Endothelial cell of umbilical vein (primary cell): ENCODE measurements at regions not wholly inside any gene's neighbourhood (a gene's known extent, or its start where the extent isn't known, plus 50 kb on each side); places are given as distances from the start of the nearest gene placed in this dataset.

Experiments
- BruUV-seq: library from RNA; stranded (reverse); fragments of 400-500 nt; replicated peaks from 2 replicates; lab custom pipeline; 2021; lab: Mats Ljungman, UMichigan
- CTCF ChIA-PET: fragments of 300-600, 350-600 bp; sonication (Branson Sonifier 250); formaldehyde crosslinking; loops from one replicate; lab custom pipeline; 2021; ENCODE audit warnings: antibody characterized with exemption, inconsistent platforms; lab: Charles Lee
- POLR2A ChIA-PET: fragments of 300-600, 350-600 bp; sonication (Branson Sonifier 250); formaldehyde crosslinking; loops from one replicate; lab custom pipeline; 2021; ENCODE audit warnings: antibody characterized with exemption, inconsistent platforms; lab: Charles Lee
- DNase-seq: peaks from one replicate; pipeline ENCODE4 v3.0.0-alpha.2; 2011; ENCODE audit warnings: low read depth, low spot score
- FAIRE-seq: peaks from 2 replicates; lab custom pipeline; 2011; peaks lifted over from hg19 to GRCh38; lab: Jason Lieb, UNC
- H2AFZ ChIP-seq: 2 replicates; pipeline ENCODE4 v1.6.0; 2012; ENCODE audit warnings: low read depth, low read length, control low read depth, inconsistent platforms
- H3K27ac ChIP-seq: 2 replicates; pipeline ENCODE4 v1.5.1; 2011; ENCODE audit warnings: low read depth, mild to moderate bottlenecking, control low read depth, low read length, moderate library complexity; ENCODE audit not compliant: insufficient read depth
- H3K27me3 ChIP-seq, 2 experiments: 2 replicates each; pipeline versions ENCODE4 v1.6.0 to v1.6.1; 2011; ENCODE audit warnings: low read length in 2 of 2, mixed read lengths in 1 of 2; ENCODE audit not compliant: control insufficient read depth in 2 of 2, insufficient read depth in 2 of 2
- H3K36me3 ChIP-seq, 2 experiments: 2 replicates in 1 of 2; 3 replicates in 1 of 2; pipeline ENCODE4 v1.5.1; 2011; ENCODE audit warnings: low read length in 2 of 2, mild to moderate bottlenecking in 1 of 2, moderate library complexity in 1 of 2; ENCODE audit not compliant: control insufficient read depth in 2 of 2, insufficient read depth in 2 of 2; ENCODE audit errors: extremely low read depth in 1 of 2
- H3K4me1 ChIP-seq: 3 replicates; pipeline ENCODE4 v1.5.1; 2011; ENCODE audit warnings: mild to moderate bottlenecking, low read length; ENCODE audit not compliant: control insufficient read depth, insufficient read depth; ENCODE audit errors: extremely low read depth
- H3K4me2 ChIP-seq: 2 replicates; pipeline ENCODE4 v1.6.1; 2011; ENCODE audit warnings: low read length, control low read depth, mixed read lengths; ENCODE audit not compliant: insufficient read depth
- H3K4me3 ChIP-seq, 3 experiments: fragments of 200-600 bp in 1 of 3; sonication (generic), shearing (Covaris generic) in 1 of 3; replicated peaks in 1 of 3; 2 replicates each; pipeline ENCODE4 v1.5.1; 2011 to 2016; ENCODE audit warnings: control low read depth in 3 of 3, low read length in 3 of 3, mild to moderate bottlenecking in 2 of 3, inconsistent platforms in 1 of 3, low read depth in 1 of 3, moderate library complexity in 1 of 3; ENCODE audit not compliant: insufficient read depth in 1 of 3
- H3K79me2 ChIP-seq: 2 replicates; pipeline ENCODE4 v1.6.0; 2012; ENCODE audit warnings: low read length, inconsistent platforms; ENCODE audit not compliant: control insufficient read depth, insufficient read depth
- H3K9ac ChIP-seq: replicated peaks from 2 replicates; pipeline ENCODE3; 2011; ENCODE audit warnings: low read length, control low read depth; ENCODE audit not compliant: insufficient read depth; ENCODE audit errors: extremely low read depth
- H3K9me1 ChIP-seq: replicated peaks from 3 replicates; pipeline ENCODE4 v1.6.0; 2011; ENCODE audit warnings: mild to moderate bottlenecking, low read length; ENCODE audit not compliant: control insufficient read depth, insufficient read depth; ENCODE audit errors: extremely low read depth
- H3K9me3 ChIP-seq: replicated peaks from 2 replicates; pipeline ENCODE4 v1.5.1; 2012; ENCODE audit warnings: low read length, inconsistent platforms; ENCODE audit not compliant: control insufficient read depth, insufficient read depth
- H4K20me1 ChIP-seq: replicated peaks from 2 replicates; pipeline ENCODE3; 2011; ENCODE audit warnings: mild to moderate bottlenecking, low read length; ENCODE audit not compliant: control insufficient read depth, insufficient read depth; ENCODE audit errors: extremely low read depth
- EZH2 ChIP-seq: IDR thresholded peaks from 2 replicates; pipeline ENCODE4 v1.6.1; 2012; ENCODE audit warnings: borderline replicate concordance, low read depth, mild to moderate bottlenecking, moderate library complexity, low read length, inconsistent platforms; ENCODE audit not compliant: severe bottlenecking
- FOS ChIP-seq: IDR thresholded peaks from 2 replicates; pipeline ENCODE4 v1.6.1; 2011; ENCODE audit warnings: mild to moderate bottlenecking, low read length, moderate library complexity, borderline replicate concordance; ENCODE audit not compliant: insufficient read depth
- GATA2 ChIP-seq: IDR thresholded peaks from 2 replicates; pipeline ENCODE4 v1.7.0; 2011; ENCODE audit warnings: low read depth, mild to moderate bottlenecking, moderate library complexity, mixed read lengths, low read length; ENCODE audit not compliant: insufficient read length, insufficient read depth
- JUN ChIP-seq: IDR thresholded peaks from 2 replicates; pipeline ENCODE4 v1.6.1; 2011; ENCODE audit warnings: borderline replicate concordance, low read depth; ENCODE audit not compliant: insufficient read length, insufficient read depth
- MYC ChIP-seq: IDR thresholded peaks from one replicate; pipeline ENCODE4 v1.6.1; 2011; ENCODE audit warnings: mild to moderate bottlenecking, low read depth, low read length
- POLR2A ChIP-seq: IDR thresholded peaks from 2 replicates; pipeline ENCODE4 v1.6.1; 2012; ENCODE audit warnings: low read depth, mild to moderate bottlenecking, control low read depth, low read length
- POLR2AphosphoS5 ChIP-seq: IDR thresholded peaks from 2 replicates; pipeline ENCODE4 v1.6.1; 2012; ENCODE audit warnings: low read depth, mild to moderate bottlenecking, control low read depth, low read length, moderate library complexity; ENCODE audit not compliant: insufficient read depth
- dilution Hi-C: fragments of 300-500 bp; cut with MboI; formaldehyde crosslinking; loops from one replicate; pipeline ENCODE4 v1.15.0; 2019; ENCODE audit warnings: low sequenced_read_pairs; ENCODE audit not compliant: extremely low pct_ligation_motif_present
- intact Hi-C: fragments of 100-400 bp; cut with micrococcal nuclease; formaldehyde crosslinking; loops from one replicate; pipeline ENCODE4 v1.10.0; 2022
- TF ChIP-seq, protein P1 (sequence below): IDR thresholded peaks from 2 replicates; pipeline ENCODE4 v1.6.1; 2011; ENCODE audit not compliant: insufficient read depth, insufficient read length
- TF ChIP-seq, protein P2 (sequence below), 2 donors: IDR thresholded peaks; 1 replicate in 1 of 2; 2 replicates in 1 of 2; pipeline ENCODE4 v1.5.1; 2011; ENCODE audit warnings: low read length in 2 of 2, mild to moderate bottlenecking in 2 of 2, moderate library complexity in 2 of 2, control low read depth in 1 of 2, inconsistent platforms in 1 of 2, low read depth in 1 of 2; ENCODE audit not compliant: insufficient read depth in 1 of 2; ENCODE audit errors: extremely low read depth in 1 of 2

DNA sequence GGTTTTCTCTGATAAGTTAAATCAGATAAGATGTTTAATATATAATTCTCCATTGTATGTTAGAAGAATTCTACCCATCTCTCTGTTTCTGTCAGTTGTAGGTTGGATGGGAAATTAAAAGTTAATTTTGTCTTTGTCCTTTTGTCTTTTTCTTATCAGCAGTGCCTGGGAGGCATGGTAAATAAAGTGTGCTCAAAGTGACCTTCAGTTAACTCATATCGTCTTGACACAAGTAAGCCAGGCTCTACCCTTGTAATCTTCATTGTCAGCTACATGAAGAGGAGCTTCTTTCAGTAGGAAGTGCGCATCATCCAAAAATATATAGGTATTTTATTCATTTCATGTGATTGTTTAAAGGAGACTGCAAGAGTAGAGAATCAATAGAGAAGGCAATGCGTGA, 138.9 kb upstream of the NRIP1 start:
- BruUV-seq, result no TSS peak
- Histone ChIP-seq H3K4me1 (no peaks in the 10 kb centered on the region), H3K27ac (no peak overlapping the region), H3K79me2 (no peaks in the 10 kb centered on the region), H3K9me1 (no peaks in the 10 kb centered on the region), H3K9me3 (no peaks in the 10 kb centered on the region), H3K27me3 (peaks cover 3 to 6% of the 10 kb centered on the region in 2 experiments), H3K36me3 (no peaks in the 10 kb centered on the region), H3K4me2 (no peak overlapping the region), H4K20me1 (no peaks in the 10 kb centered on the region), H3K9ac (no peak overlapping the region), H2AFZ (no peak overlapping the region), H3K4me3 (no peak overlapping the region)
- intact Hi-C loops (no loop called here), dilution Hi-C loops (no loop called here)
- TF ChIP-seq EZH2, result no peak
- TF ChIP-seq POLR2AphosphoS5, result no peak
- no peak for TF ChIP-seq GATA2
- no peak for TF ChIP-seq POLR2A
- POLR2A ChIA-PET, result no interaction called here
- DNase-seq (no peak), FAIRE-seq (no peak)
- CTCF ChIA-PET, result no interaction called here

DNA sequence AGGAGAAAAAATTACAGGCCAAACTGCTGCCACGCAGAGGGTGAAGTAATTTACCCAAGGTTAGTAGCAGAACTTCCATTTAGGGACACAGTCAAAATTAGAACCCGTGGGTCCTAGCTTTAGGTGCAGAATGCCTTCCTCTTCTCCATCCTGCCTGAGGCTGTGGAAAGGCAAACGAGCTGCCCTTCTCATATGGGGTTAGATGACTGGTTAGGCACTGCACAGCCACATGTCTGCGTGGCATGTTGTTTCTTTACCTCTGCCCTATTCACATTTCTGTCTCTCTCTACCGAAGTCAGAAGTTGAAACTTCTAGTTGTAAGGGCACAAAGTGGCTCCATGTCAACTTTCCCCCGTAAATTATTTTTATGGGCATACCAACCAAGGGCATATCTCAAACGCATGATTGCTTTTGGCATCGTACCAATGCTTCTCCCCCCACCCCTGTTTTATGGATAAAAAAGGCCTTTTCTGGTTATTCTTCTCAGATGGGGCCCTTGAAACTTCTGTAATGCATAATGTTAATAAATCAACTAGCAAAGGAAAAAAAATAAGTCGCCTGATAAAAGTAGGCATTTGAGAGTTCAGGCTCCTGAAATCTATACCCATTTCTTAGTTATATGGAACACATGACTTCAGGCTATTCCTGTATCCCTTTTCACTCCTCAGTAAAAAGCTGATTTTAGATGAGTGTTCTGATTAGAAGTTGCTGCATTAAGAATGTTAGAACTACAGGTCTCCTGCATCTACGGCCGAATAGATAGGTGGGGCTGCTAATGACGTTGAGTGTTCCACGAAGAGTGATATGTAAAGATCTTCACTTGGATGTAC, 139.6 kb upstream of the NRIP1 start:
- DNase-seq, result no peak
- no peak for TF ChIP-seq MYC
- TF ChIP-seq GATA2, result no peak
- TF ChIP-seq POLR2A, result no peak
- TF ChIP-seq, protein P1, sequence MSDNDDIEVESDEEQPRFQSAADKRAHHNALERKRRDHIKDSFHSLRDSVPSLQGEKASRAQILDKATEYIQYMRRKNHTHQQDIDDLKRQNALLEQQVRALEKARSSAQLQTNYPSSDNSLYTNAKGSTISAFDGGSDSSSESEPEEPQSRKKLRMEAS, result no peak
- no peak for TF ChIP-seq FOS
- no peak for TF ChIP-seq POLR2AphosphoS5
- TF ChIP-seq EZH2, result no peak
- TF ChIP-seq, protein P2, sequence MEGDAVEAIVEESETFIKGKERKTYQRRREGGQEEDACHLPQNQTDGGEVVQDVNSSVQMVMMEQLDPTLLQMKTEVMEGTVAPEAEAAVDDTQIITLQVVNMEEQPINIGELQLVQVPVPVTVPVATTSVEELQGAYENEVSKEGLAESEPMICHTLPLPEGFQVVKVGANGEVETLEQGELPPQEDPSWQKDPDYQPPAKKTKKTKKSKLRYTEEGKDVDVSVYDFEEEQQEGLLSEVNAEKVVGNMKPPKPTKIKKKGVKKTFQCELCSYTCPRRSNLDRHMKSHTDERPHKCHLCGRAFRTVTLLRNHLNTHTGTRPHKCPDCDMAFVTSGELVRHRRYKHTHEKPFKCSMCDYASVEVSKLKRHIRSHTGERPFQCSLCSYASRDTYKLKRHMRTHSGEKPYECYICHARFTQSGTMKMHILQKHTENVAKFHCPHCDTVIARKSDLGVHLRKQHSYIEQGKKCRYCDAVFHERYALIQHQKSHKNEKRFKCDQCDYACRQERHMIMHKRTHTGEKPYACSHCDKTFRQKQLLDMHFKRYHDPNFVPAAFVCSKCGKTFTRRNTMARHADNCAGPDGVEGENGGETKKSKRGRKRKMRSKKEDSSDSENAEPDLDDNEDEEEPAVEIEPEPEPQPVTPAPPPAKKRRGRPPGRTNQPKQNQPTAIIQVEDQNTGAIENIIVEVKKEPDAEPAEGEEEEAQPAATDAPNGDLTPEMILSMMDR (IDR thresholded peaks at IDR 0.05; ENCODE audit: extremely low read depth in 1 of 2, insufficient read depth in 1 of 2, low read depth in 1 of 2, low read length in 2 of 2), result no peak
- no peak for TF ChIP-seq JUN
- H3K79me2 ChIP-seq, result no peaks in the 10 kb centered on the region
- no peak overlapping the region for H2AFZ ChIP-seq
- H3K4me3 ChIP-seq, result no peak overlapping the region
- CTCF ChIA-PET, result no interaction called here
- FAIRE-seq, result no peak
- no peak overlapping the region for H3K9ac ChIP-seq
- intact Hi-C loops (no loop called here), dilution Hi-C loops (no loop called here)
- POLR2A ChIA-PET, result no interaction called here
- H3K36me3 ChIP-seq, result no peaks in the 10 kb centered on the region
- no peaks in the 10 kb centered on the region for H3K9me3 ChIP-seq
- no TSS peak for BruUV-seq
- peaks cover 3 to 6% of the 10 kb centered on the region in 2 experiments for H3K27me3 ChIP-seq
- H3K27ac ChIP-seq, result no peak overlapping the region
- H3K4me2 ChIP-seq, result no peak overlapping the region
- no peaks in the 10 kb centered on the region for H3K9me1 ChIP-seq
- H3K4me1 ChIP-seq, result no peaks in the 10 kb centered on the region
- no peaks in the 10 kb centered on the region for H4K20me1 ChIP-seq
